ENCODE measurements at regions not wholly inside any gene's neighbourhood (a gene's known extent, or its start where the extent isn't known, plus 50 kb on each side); places are given as distances from the start of the nearest gene placed in this dataset.

- TF ChIP-seq POLR2AphosphoS5 (IDR thresholded peaks at IDR 0.05) (no peak), CTCF (IDR thresholded peaks at IDR 0.05) (no peak)
Observed at GRCh38 chr9:100775912-100776311, 198.0 kb downstream of the CAVIN4 start.
